IMR-90 (cell line): ENCODE measurements at regions not wholly inside any gene's neighbourhood (a gene's known extent, or its start where the extent isn't known, plus 50 kb on each side); places are given as distances from the start of the nearest gene placed in this dataset.

Source experiments
- ATAC-seq: fragments of 200-7000 bp; cut with Tn5 transposase; 2 replicates; pipeline ENCODE4 v1.9.1; 2020; ENCODE audit warnings: low read depth, mild to moderate bottlenecking, moderate library complexity
- BruUV-seq: library from RNA; stranded (reverse); fragments of 400-500 nt; replicated peaks from 2 replicates; lab custom pipeline; 2021; lab: Mats Ljungman, UMichigan
- CTCF ChIA-PET: fragments of 300-600 bp; formaldehyde crosslinking; extraction: SDS; loops from one replicate; lab custom pipeline; 2021; ENCODE audit warnings: antibody characterized with exemption; lab: Yijun Ruan, JAX
- POLR2A ChIA-PET: fragments of 300-600 bp; sonication (Branson Sonifier 250); formaldehyde crosslinking; loops from one replicate; lab custom pipeline; 2022; ENCODE audit warnings: antibody characterized with exemption; ENCODE audit not compliant: unreplicated experiment; lab: Charles Lee
- DNase-seq: peaks from one replicate; pipeline ENCODE4 v3.0.0; 2013
- H2AFZ ChIP-seq: replicated peaks from 2 replicates; pipeline ENCODE3; 2013; ENCODE audit warnings: low read length, mild to moderate bottlenecking; ENCODE audit not compliant: poor library complexity
- H2AK5ac ChIP-seq: 2 replicates; pipeline ENCODE4 v1.6.1; 2013; ENCODE audit warnings: low read depth, low read length, inconsistent platforms
- H2AK9ac ChIP-seq: replicated peaks from 2 replicates; pipeline ENCODE3; 2013; ENCODE audit warnings: mild to moderate bottlenecking, low read depth, low read length, moderate library complexity; ENCODE audit not compliant: poor library complexity
- H2BK120ac ChIP-seq: 2 replicates; pipeline ENCODE4 v1.6.1; 2013; ENCODE audit warnings: low read depth, low read length, inconsistent platforms
- H2BK15ac ChIP-seq: 3 replicates; pipeline ENCODE4 v1.6.1; 2013; ENCODE audit warnings: low read depth, low read length, inconsistent platforms
- H2BK20ac ChIP-seq: 2 replicates; pipeline ENCODE4 v1.6.1; 2013; ENCODE audit warnings: low read depth, mild to moderate bottlenecking, inconsistent platforms, low read length, moderate library complexity
- H2BK5ac ChIP-seq: 2 replicates; pipeline ENCODE4 v1.6.1; 2013; ENCODE audit warnings: mild to moderate bottlenecking, low read depth, low read length, inconsistent platforms; ENCODE audit not compliant: poor library complexity, severe bottlenecking
- H3K14ac ChIP-seq: replicated peaks from 2 replicates; pipeline ENCODE4 v1.6.1; 2013; ENCODE audit warnings: low read depth, low read length, inconsistent platforms
- H3K18ac ChIP-seq: 2 replicates; pipeline ENCODE4 v1.6.1; 2013; ENCODE audit warnings: low read depth, low read length, control low read depth
- H3K23ac ChIP-seq: 2 replicates; pipeline ENCODE4 v1.6.1; 2013; ENCODE audit warnings: low read depth, low read length, inconsistent platforms
- H3K27ac ChIP-seq: 2 replicates; pipeline ENCODE4 v1.5.1; 2013; ENCODE audit warnings: mild to moderate bottlenecking, control low read depth, low read length; ENCODE audit not compliant: insufficient read depth
- H3K27me3 ChIP-seq: 2 replicates; pipeline ENCODE4 v1.6.1; 2013; ENCODE audit warnings: low read length; ENCODE audit not compliant: control insufficient read depth, insufficient read depth
- H3K36me3 ChIP-seq: 2 replicates; pipeline ENCODE4 v1.6.1; 2013; ENCODE audit warnings: low read length, mixed read lengths; ENCODE audit not compliant: control insufficient read depth, insufficient read depth
- H3K4ac ChIP-seq: 2 replicates; pipeline ENCODE4 v1.6.1; 2013; ENCODE audit warnings: low read depth, low read length, inconsistent platforms
- H3K4me1 ChIP-seq: 2 replicates; pipeline ENCODE4 v1.6.1; 2013; ENCODE audit warnings: low read length, mixed read lengths; ENCODE audit not compliant: control insufficient read depth, insufficient read depth
- H3K4me2 ChIP-seq: 2 replicates; pipeline ENCODE4 v1.6.1; 2013; ENCODE audit warnings: low read depth, mild to moderate bottlenecking, control low read depth, low read length, moderate library complexity
- H3K4me3 ChIP-seq: 2 replicates; pipeline ENCODE4 v1.5.1; 2013; ENCODE audit warnings: low read depth, mild to moderate bottlenecking, control low read depth, low read length, moderate library complexity; ENCODE audit not compliant: insufficient read depth
- H3K56ac ChIP-seq: 2 replicates; pipeline ENCODE4 v1.6.1; 2013; ENCODE audit warnings: low read length, inconsistent platforms; ENCODE audit not compliant: insufficient read depth; ENCODE audit errors: extremely low read depth
- H3K79me1 ChIP-seq, 2 experiments: 2 replicates each; pipeline ENCODE4 v1.6.1; 2013; ENCODE audit warnings: low read length in 2 of 2, inconsistent platforms in 1 of 2, low read depth in 1 of 2
- H3K9ac ChIP-seq: 2 replicates; pipeline ENCODE4 v1.6.1; 2013; ENCODE audit warnings: low read depth, low read length, control low read depth
- H3K9me1 ChIP-seq: 2 replicates; pipeline ENCODE4 v1.6.1; 2013; ENCODE audit warnings: low read length, inconsistent platforms; ENCODE audit not compliant: insufficient read depth
- H3K9me3 ChIP-seq: 2 replicates; pipeline ENCODE4 v1.6.1; 2013; ENCODE audit warnings: low read length; ENCODE audit not compliant: control insufficient read depth, insufficient read depth
- H4K20me1 ChIP-seq: 2 replicates; pipeline ENCODE4 v1.6.1; 2013; ENCODE audit warnings: low read length, inconsistent platforms; ENCODE audit not compliant: insufficient read depth
- H4K5ac ChIP-seq: 2 replicates; pipeline ENCODE4 v1.6.1; 2013; ENCODE audit warnings: mild to moderate bottlenecking, low read depth, low read length, control low read depth
- H4K8ac ChIP-seq, 2 experiments: 2 replicates each; pipeline ENCODE4 v1.6.1; 2013; ENCODE audit warnings: low read depth in 2 of 2, low read length in 2 of 2, control low read depth in 1 of 2, inconsistent platforms in 1 of 2
- H4K91ac ChIP-seq: 2 replicates; pipeline ENCODE4 v1.6.1; 2013; ENCODE audit warnings: low read depth, low read length, inconsistent platforms; ENCODE audit not compliant: insufficient read depth
- BHLHE40 ChIP-seq: fragments of 150-350 bp; IDR thresholded peaks from 2 replicates; pipeline ENCODE4 v1.6.1; 2016; ENCODE audit warnings: mild to moderate bottlenecking, low read depth, low read length
- CEBPB ChIP-seq: IDR thresholded peaks from 2 replicates; pipeline ENCODE4 v1.6.1; 2012; ENCODE audit warnings: low read depth, low read length, improper control_type of control experiment
- CHD1 ChIP-seq: IDR thresholded peaks from 2 replicates; pipeline ENCODE4 v1.6.1; 2012; ENCODE audit warnings: low read depth, low read length, improper control_type of control experiment
- FOS ChIP-seq: fragments of 150-350 bp; IDR thresholded peaks from 2 replicates; pipeline ENCODE4 v1.6.1; 2016; ENCODE audit warnings: low read depth, low read length
- MAFK ChIP-seq: IDR thresholded peaks from 2 replicates; pipeline ENCODE4 v1.6.1; 2012; ENCODE audit warnings: low read depth, low read length, improper control_type of control experiment
- MAZ ChIP-seq: IDR thresholded peaks from 2 replicates; pipeline ENCODE4 v1.6.1; 2012; ENCODE audit warnings: low read depth, mild to moderate bottlenecking, low read length, improper control_type of control experiment, moderate library complexity, borderline replicate concordance
- MXI1 ChIP-seq: IDR thresholded peaks from 2 replicates; pipeline ENCODE4 v1.6.1; 2012; ENCODE audit warnings: low read depth, mild to moderate bottlenecking, low read length, moderate library complexity, borderline replicate concordance
- NFE2L2 ChIP-seq: fragments of 150-350 bp; IDR thresholded peaks from 2 replicates; pipeline ENCODE4 v1.6.1; 2016; ENCODE audit warnings: low read depth, mild to moderate bottlenecking, low read length
- POLR2A ChIP-seq: IDR thresholded peaks from 2 replicates; pipeline ENCODE4 v1.6.1; 2012; ENCODE audit warnings: mild to moderate bottlenecking, low read depth, low read length
- RAD21 ChIP-seq: IDR thresholded peaks from 2 replicates; pipeline ENCODE4 v1.6.1; 2012; ENCODE audit warnings: low read length, improper control_type of control experiment
- RCOR1 ChIP-seq: IDR thresholded peaks from 2 replicates; pipeline ENCODE4 v1.6.1; 2012; ENCODE audit warnings: mild to moderate bottlenecking, low read length, improper control_type of control experiment; ENCODE audit not compliant: insufficient replicate concordance
- RFX5 ChIP-seq: IDR thresholded peaks from 2 replicates; pipeline ENCODE4 v1.8.0; 2012; ENCODE audit warnings: low read depth, mild to moderate bottlenecking, low read length, moderate library complexity
- whole genome bisulfite sequencing, 2 experiments: methylation state at CpG; one replicate each; pipeline versions ENCODE4 v1.1.5 to v1.1.7; 2013; ENCODE audit warnings: missing lambda C conversion rate in 2 of 2; ENCODE audit not compliant: insufficient read length in 1 of 2; ENCODE audit errors: extremely low coverage in 2 of 2; 5-methylcytosine and 5-hydroxymethylcytosine counted together
- dilution Hi-C: fragments of 300-500 bp; cut with HindIII; formaldehyde crosslinking; loops from one replicate; pipeline ENCODE4 v1.14.3; 2018; ENCODE audit warnings: low sequenced_read_pairs; ENCODE audit not compliant: unreplicated experiment
- in situ Hi-C: fragments of 300-500 bp; cut with MboI; formaldehyde crosslinking; loops from 3 replicates; pipeline ENCODE4 v1.14.3; 2019; ENCODE audit warnings: low sequenced_read_pairs, inconsistent platforms, mixed read lengths
- intact Hi-C: fragments of 100-400 bp; cut with micrococcal nuclease; formaldehyde crosslinking; loops from 2 replicates; pipeline ENCODE4 v1.10.0; 2022
- TF ChIP-seq, protein P1 (sequence below): fragments of 150-350 bp; IDR thresholded peaks from 2 replicates; pipeline ENCODE4 v1.6.1; 2017; ENCODE audit warnings: mild to moderate bottlenecking, antibody characterized with exemption, low read length, low read depth
- TF ChIP-seq, protein P2 (sequence below): fragments of 150-350 bp; IDR thresholded peaks from 2 replicates; pipeline ENCODE4 v1.6.1; 2016; ENCODE audit warnings: low read depth, mild to moderate bottlenecking, low read length, moderate library complexity, borderline replicate concordance
- TF ChIP-seq, protein P3 (sequence below): conservative IDR thresholded peaks from 2 replicates; pipeline ENCODE4 v1.5.1; 2012; ENCODE audit warnings: mild to moderate bottlenecking, low read depth, low read length, improper control_type of control experiment

DNA sequence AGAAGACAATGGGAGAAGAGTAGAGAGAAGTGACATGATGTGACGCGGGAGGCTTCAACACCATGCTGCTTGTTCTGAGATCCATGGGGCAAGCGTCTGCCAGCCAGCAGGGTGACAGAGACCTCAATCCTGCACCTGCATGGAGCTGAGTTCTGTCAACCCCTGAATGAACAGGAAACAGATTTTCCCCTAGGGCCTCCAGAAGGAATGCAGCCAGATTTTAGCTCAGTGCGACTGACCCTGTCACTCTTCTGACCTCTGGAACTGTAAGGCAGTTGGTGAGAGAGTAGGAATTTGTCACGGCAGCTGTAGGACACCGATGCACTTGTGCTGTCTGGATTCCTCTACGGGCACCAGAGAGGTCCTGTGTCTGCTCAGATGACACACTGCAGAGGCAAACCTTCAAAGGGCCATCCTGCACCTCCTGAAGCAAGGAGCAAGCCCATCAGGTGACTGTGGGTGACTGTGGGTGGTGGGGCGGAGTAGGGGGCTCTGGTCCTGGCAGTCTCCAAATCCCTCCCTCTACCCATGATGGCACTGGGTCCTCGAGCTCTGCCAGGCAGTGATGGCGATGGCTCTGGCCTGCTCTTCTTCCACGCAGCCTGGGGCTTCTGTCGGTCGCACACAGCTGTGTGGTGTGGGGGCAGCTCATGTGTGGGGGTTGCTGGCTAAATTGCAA lies 194.3 kb upstream of the TWIST2 start:
- Histone ChIP-seq H2BK15ac (no peak overlapping the region), H3K4ac (no peak overlapping the region), H2AK5ac (no peak overlapping the region; the same call in 1 of the 2 replicates), H4K5ac (no peak overlapping the region), H3K9me1 (no peaks in the 10 kb centered on the region), H4K8ac (no peak overlapping the region), H3K4me2 (no peak overlapping the region), H3K9ac (no peak overlapping the region), H3K9me3 (no peaks in the 10 kb centered on the region; the same call in 1 of the 2 replicates), H3K27me3 (peaks cover 2% of the 10 kb centered on the region), H3K14ac (no peak overlapping the region), H2BK5ac (no peak overlapping the region), H2AK9ac (no peak overlapping the region), H4K20me1 (no peaks in the 10 kb centered on the region), H3K18ac (no peak overlapping the region), H3K4me3 (no peak overlapping the region), H3K56ac (no peak overlapping the region), H3K27ac (no peak overlapping the region), H3K36me3 (no peaks in the 10 kb centered on the region), H3K23ac (no peak overlapping the region), H2BK120ac (no peak overlapping the region), H3K79me1 (no peaks in the 10 kb centered on the region), H2AFZ (no peak overlapping the region), H3K4me1 (no peaks in the 10 kb centered on the region; the same call in 1 of the 2 replicates), H2BK20ac (no peak overlapping the region), H4K91ac (no peak overlapping the region)
- TF ChIP-seq MAFK (no peak), MAZ (no peak), CHD1 (no peak), RCOR1 (no peak), RAD21 (no peak), CEBPB (no peak), POLR2A (no peak), FOS (no peak), BHLHE40 (no peak), NFE2L2 (no peak), RFX5 (no peak), MXI1 (no peak)
- TF ChIP-seq, protein P1, sequence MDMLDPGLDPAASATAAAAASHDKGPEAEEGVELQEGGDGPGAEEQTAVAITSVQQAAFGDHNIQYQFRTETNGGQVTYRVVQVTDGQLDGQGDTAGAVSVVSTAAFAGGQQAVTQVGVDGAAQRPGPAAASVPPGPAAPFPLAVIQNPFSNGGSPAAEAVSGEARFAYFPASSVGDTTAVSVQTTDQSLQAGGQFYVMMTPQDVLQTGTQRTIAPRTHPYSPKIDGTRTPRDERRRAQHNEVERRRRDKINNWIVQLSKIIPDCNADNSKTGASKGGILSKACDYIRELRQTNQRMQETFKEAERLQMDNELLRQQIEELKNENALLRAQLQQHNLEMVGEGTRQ: no peak
- TF ChIP-seq, protein P2, sequence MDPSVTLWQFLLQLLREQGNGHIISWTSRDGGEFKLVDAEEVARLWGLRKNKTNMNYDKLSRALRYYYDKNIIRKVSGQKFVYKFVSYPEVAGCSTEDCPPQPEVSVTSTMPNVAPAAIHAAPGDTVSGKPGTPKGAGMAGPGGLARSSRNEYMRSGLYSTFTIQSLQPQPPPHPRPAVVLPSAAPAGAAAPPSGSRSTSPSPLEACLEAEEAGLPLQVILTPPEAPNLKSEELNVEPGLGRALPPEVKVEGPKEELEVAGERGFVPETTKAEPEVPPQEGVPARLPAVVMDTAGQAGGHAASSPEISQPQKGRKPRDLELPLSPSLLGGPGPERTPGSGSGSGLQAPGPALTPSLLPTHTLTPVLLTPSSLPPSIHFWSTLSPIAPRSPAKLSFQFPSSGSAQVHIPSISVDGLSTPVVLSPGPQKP: no peak
- TF ChIP-seq, protein P3, sequence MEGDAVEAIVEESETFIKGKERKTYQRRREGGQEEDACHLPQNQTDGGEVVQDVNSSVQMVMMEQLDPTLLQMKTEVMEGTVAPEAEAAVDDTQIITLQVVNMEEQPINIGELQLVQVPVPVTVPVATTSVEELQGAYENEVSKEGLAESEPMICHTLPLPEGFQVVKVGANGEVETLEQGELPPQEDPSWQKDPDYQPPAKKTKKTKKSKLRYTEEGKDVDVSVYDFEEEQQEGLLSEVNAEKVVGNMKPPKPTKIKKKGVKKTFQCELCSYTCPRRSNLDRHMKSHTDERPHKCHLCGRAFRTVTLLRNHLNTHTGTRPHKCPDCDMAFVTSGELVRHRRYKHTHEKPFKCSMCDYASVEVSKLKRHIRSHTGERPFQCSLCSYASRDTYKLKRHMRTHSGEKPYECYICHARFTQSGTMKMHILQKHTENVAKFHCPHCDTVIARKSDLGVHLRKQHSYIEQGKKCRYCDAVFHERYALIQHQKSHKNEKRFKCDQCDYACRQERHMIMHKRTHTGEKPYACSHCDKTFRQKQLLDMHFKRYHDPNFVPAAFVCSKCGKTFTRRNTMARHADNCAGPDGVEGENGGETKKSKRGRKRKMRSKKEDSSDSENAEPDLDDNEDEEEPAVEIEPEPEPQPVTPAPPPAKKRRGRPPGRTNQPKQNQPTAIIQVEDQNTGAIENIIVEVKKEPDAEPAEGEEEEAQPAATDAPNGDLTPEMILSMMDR: no peak
- ChIA-PET CTCF (interaction anchor here (0.6 kb wide), 1 partner anchor 53 kb away, joined by 4 read pairs; no protein-coding TSS in a partner anchor), POLR2A (no interaction called here)
- no CpG with 5 or more reads among the region's 13 CpGs for WGBS, 2 experiments
- no peak for ATAC-seq
- dilution Hi-C loops: no loop called here
- BruUV-seq: no TSS peak
- intact Hi-C loops: no loop called here
- DNase-seq: no peak
- in situ Hi-C loops: no loop called here
